ENCODE measurements at regions not wholly inside any gene's neighbourhood (a gene's known extent, or its start where the extent isn't known, plus 50 kb on each side); places are given as distances from the start of the nearest gene placed in this dataset.

- TF ChIP-seq CTCF (IDR thresholded peaks at IDR 0.05) (no peak), POLR2AphosphoS5 (IDR thresholded peaks at IDR 0.05; ENCODE audit: insufficient read depth in 1 of 2, low read depth in 1 of 2) (no peak), POLR2A (IDR thresholded peaks at IDR 0.05) (no peak)
These were observed 60.2 kb upstream of the STARD4 start for GRCh38 chr5:111572561-111572960.

All from vagina (tissue), 2 donors.